Embryonic facial prominence (tissue), 1 donor: ENCODE measurements at regions not wholly inside any gene's neighbourhood (a gene's known extent, or its start where the extent isn't known, plus 50 kb on each side); places are given as distances from the start of the nearest gene placed in this dataset.
"Not testable (repeated sequence)": the region's sequence is repeated elsewhere in the genome, so short reads cannot be mapped to it uniquely, and the experiment has no call there.

ENCODE experiments used
- DNase-seq: peaks from one replicate; pipeline ENCODE4 v3.0.0-alpha.2; 2016; ENCODE audit errors: extremely low spot score

GRCh38 chr3:5974630-5975322 lies 787.3 kb downstream of the EDEM1 start:
- DNase-seq, result no peak

GRCh38 chr3:5977331-5977730 lies 789.8 kb downstream of the EDEM1 start:
- no peak for DNase-seq

- DNase-seq, result no peak
Observed at GRCh38 chr3:5980475-5980874, 793.0 kb downstream of the EDEM1 start.

GRCh38 chr3:5994651-5995050 lies 807.1 kb downstream of the EDEM1 start:
- no peak for DNase-seq

- DNase-seq, result no peak
Observed at GRCh38 chr3:6018456-6018855, 830.9 kb downstream of the EDEM1 start.

GRCh38 chr3:6022621-6023020 lies 835.1 kb downstream of the EDEM1 start:
- DNase-seq, result no peak

- no peak for DNase-seq
Observed at GRCh38 chr3:6025032-6025431, 835.9 kb upstream of the GRM7 start.

GRCh38 chr3:6030648-6031047 lies 830.3 kb upstream of the GRM7 start:
- DNase-seq, result not testable (repeated sequence)

GRCh38 chr3:6035626-6036025 lies 825.3 kb upstream of the GRM7 start:
- no peak for DNase-seq

GRCh38 chr3:6039971-6040370 lies 820.9 kb upstream of the GRM7 start:
- DNase-seq, result no peak

GRCh38 chr3:6041894-6042293 lies 819.0 kb upstream of the GRM7 start:
- no peak for DNase-seq

GRCh38 chr3:6047016-6047415 lies 813.9 kb upstream of the GRM7 start:
- no peak for DNase-seq

GRCh38 chr3:6060251-6060650 lies 800.7 kb upstream of the GRM7 start:
- DNase-seq, result no peak

GRCh38 chr3:6062261-6063187 lies 798.4 kb upstream of the GRM7 start:
- DNase-seq, result no peak

- no peak for DNase-seq
Observed at GRCh38 chr3:6066397-6066796, 794.5 kb upstream of the GRM7 start.

GRCh38 chr3:6066868-6067578 lies 793.9 kb upstream of the GRM7 start:
- not testable (repeated sequence) for DNase-seq

GRCh38 chr3:6074952-6075351 lies 786.0 kb upstream of the GRM7 start:
- no peak for DNase-seq

GRCh38 chr3:6078436-6078835 lies 782.5 kb upstream of the GRM7 start:
- no peak for DNase-seq

GRCh38 chr3:6079011-6079410 lies 781.9 kb upstream of the GRM7 start:
- no peak for DNase-seq

- no peak for DNase-seq
Observed at GRCh38 chr3:6079561-6080179, 781.2 kb upstream of the GRM7 start.

- DNase-seq, result no peak
Observed at GRCh38 chr3:6088433-6088832, 772.5 kb upstream of the GRM7 start.

- DNase-seq, result no peak
Observed at GRCh38 chr3:6089780-6090179, 771.1 kb upstream of the GRM7 start.
